Smooth muscle cell (in vitro differentiated cells): ENCODE measurements at regions not wholly inside any gene's neighbourhood (a gene's known extent, or its start where the extent isn't known, plus 50 kb on each side); places are given as distances from the start of the nearest gene placed in this dataset.

Experiments used
- DNase-seq: peaks from one replicate; lab custom pipeline; 2025; ENCODE audit not compliant: unreplicated experiment; lab: John Stamatoyannopoulos, UW
- H2AFZ ChIP-seq: fragments of 200-600 bp; sonication (generic); 2 replicates; pipeline ENCODE4 v1.6.0; 2016; ENCODE audit warnings: antibody characterized with exemption, low read depth, mild to moderate bottlenecking
- H3F3A ChIP-seq: fragments of 200-600 bp; sonication (generic); 2 replicates; pipeline ENCODE4 v1.6.0; 2017; ENCODE audit warnings: antibody characterized with exemption, low read depth
- H3K27ac ChIP-seq: fragments of 200-600 bp; sonication (generic); 2 replicates; pipeline ENCODE4 v1.5.1; 2016; ENCODE audit warnings: low read depth, mild to moderate bottlenecking
- H3K27me3 ChIP-seq: fragments of 200-600 bp; sonication (generic); 2 replicates; pipeline ENCODE4 v1.6.1; 2016; ENCODE audit warnings: low read depth, mild to moderate bottlenecking
- H3K36me3 ChIP-seq: fragments of 200-600 bp; sonication (generic); 2 replicates; pipeline ENCODE4 v1.5.1; 2016; ENCODE audit warnings: low read depth
- H3K4me1 ChIP-seq: fragments of 200-600 bp; sonication (generic); 2 replicates; pipeline ENCODE4 v1.5.1; 2016; ENCODE audit warnings: low read depth
- H3K4me2 ChIP-seq: fragments of 200-600 bp; sonication (generic); 2 replicates; pipeline ENCODE4 v1.6.0; 2016; ENCODE audit warnings: mild to moderate bottlenecking
- H3K4me3 ChIP-seq: fragments of 200-600 bp; sonication (generic); 2 replicates; pipeline ENCODE4 v1.5.1; 2016; ENCODE audit warnings: mild to moderate bottlenecking
- H3K79me2 ChIP-seq: fragments of 200-600 bp; sonication (generic); 2 replicates; pipeline ENCODE4 v1.6.0; 2016; ENCODE audit warnings: low read depth, mild to moderate bottlenecking
- H3K9ac ChIP-seq: fragments of 200-600 bp; sonication (generic); 2 replicates; pipeline ENCODE4 v1.6.0; 2016; ENCODE audit warnings: low read depth
- H3K9me3 ChIP-seq: fragments of 200-600 bp; sonication (generic); replicated peaks from 2 replicates; pipeline ENCODE4 v1.5.1; 2016; ENCODE audit warnings: low read depth
- H4K20me1 ChIP-seq: fragments of 200-600 bp; sonication (generic); 2 replicates; pipeline ENCODE4 v1.6.0; 2016; ENCODE audit warnings: low read depth
- WGBS: methylation state at CpG from one replicate; pipeline ENCODE4 v1.1.7; 2016; ENCODE audit warnings: low lambda C conversion rate; 5-methylcytosine and 5-hydroxymethylcytosine counted together
- TF ChIP-seq, protein P1 (sequence below): fragments of 200-600 bp; sonication (generic); IDR thresholded peaks from 2 replicates; pipeline ENCODE4 v1.5.1; 2017; ENCODE audit warnings: borderline replicate concordance, mild to moderate bottlenecking, antibody characterized with exemption; ENCODE audit not compliant: insufficient read depth, poor library complexity, severe bottlenecking

DNA sequence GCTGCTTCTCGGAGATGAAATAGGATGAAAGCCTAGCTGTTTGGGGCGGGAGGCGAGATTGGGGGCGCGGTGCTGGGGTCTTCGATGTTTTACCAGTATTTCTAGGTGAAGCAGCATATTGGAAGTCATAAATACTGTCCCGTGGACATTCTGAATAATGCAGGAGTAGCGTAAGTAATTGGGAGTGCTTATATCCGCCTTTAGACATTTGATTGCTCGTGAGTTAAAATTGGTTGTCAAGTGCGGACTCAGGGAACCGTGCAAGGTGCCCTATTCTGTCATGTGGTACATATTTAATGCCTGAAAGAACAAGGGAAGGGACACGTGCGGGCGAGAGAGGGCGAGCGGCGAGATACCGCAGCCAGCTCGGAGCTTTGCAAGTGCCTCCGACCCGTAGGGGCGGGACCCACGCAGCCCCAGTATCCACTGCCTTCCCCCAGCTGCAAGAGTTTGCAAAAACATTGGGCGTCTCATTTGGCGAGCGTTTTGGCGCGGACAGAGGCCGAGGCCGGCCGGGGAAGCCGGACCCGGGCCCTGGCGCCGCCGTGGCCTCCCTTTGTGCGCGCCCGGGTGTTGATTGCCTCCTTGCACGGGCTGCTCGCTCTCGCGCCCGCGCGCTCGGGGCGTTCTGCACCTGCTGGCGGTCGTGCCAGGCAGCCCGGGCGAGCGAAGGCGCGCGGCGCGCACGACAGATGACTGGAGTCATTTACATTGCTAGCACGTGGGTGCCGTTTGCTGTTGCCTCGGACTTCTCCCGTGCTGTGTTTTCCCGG is 849.8 kb upstream of the RBFOX1 start:
- H2AFZ ChIP-seq = no peak overlapping the region
- H4K20me1 ChIP-seq = no peaks in the 10 kb centered on the region
- no peaks in the 10 kb centered on the region for H3K4me1 ChIP-seq
- H3K4me2 ChIP-seq = no peak overlapping the region
- WGBS = 83% methylated on average over 63 of the region's 65 CpGs
- no peak for DNase-seq
- H3K9ac ChIP-seq = no peak overlapping the region
- H3K27ac ChIP-seq = no peak overlapping the region
- no peaks in the 10 kb centered on the region for H3F3A ChIP-seq
- no peaks in the 10 kb centered on the region for H3K79me2 ChIP-seq
- peaks cover 46% of the 10 kb centered on the region for H3K27me3 ChIP-seq
- no peaks in the 10 kb centered on the region for H3K9me3 ChIP-seq
- no peaks in the 10 kb centered on the region for H3K36me3 ChIP-seq
- TF ChIP-seq, protein P1, sequence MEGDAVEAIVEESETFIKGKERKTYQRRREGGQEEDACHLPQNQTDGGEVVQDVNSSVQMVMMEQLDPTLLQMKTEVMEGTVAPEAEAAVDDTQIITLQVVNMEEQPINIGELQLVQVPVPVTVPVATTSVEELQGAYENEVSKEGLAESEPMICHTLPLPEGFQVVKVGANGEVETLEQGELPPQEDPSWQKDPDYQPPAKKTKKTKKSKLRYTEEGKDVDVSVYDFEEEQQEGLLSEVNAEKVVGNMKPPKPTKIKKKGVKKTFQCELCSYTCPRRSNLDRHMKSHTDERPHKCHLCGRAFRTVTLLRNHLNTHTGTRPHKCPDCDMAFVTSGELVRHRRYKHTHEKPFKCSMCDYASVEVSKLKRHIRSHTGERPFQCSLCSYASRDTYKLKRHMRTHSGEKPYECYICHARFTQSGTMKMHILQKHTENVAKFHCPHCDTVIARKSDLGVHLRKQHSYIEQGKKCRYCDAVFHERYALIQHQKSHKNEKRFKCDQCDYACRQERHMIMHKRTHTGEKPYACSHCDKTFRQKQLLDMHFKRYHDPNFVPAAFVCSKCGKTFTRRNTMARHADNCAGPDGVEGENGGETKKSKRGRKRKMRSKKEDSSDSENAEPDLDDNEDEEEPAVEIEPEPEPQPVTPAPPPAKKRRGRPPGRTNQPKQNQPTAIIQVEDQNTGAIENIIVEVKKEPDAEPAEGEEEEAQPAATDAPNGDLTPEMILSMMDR = no peak
- H3K4me3 ChIP-seq = no peak overlapping the region

DNA sequence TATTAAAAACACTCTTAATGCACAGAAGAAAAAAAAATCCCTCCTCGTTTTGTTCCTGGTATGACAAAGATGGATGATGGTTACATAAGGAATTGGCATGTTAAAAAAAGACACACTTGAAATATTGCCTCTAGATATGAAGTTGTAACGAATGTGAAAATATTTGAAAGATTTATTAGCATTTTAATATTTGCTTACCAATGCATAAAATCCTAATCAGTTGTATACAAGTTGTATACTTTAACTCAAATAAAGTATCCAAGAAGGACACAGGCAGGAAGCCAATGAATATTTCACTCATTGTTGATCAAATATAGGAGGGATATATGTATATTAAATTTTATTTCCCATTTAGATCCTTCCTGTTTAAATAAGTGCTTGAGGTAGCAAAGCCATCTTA is 850.8 kb upstream of the RBFOX1 start:
- DNase-seq = no peak
- Histone ChIP-seq H3K4me3 (no peak overlapping the region), H3K9me3 (no peaks in the 10 kb centered on the region), H3K27me3 (peaks cover 46% of the 10 kb centered on the region), H4K20me1 (no peaks in the 10 kb centered on the region), H3K4me2 (no peak overlapping the region), H2AFZ (no peak overlapping the region), H3K9ac (no peak overlapping the region), H3K27ac (no peak overlapping the region), H3F3A (no peaks in the 10 kb centered on the region), H3K36me3 (no peaks in the 10 kb centered on the region), H3K4me1 (no peaks in the 10 kb centered on the region), H3K79me2 (no peaks in the 10 kb centered on the region)
- TF ChIP-seq, protein P1 = no peak
- 69% methylated on average over 2 of the region's 2 CpGs for WGBS

DNA sequence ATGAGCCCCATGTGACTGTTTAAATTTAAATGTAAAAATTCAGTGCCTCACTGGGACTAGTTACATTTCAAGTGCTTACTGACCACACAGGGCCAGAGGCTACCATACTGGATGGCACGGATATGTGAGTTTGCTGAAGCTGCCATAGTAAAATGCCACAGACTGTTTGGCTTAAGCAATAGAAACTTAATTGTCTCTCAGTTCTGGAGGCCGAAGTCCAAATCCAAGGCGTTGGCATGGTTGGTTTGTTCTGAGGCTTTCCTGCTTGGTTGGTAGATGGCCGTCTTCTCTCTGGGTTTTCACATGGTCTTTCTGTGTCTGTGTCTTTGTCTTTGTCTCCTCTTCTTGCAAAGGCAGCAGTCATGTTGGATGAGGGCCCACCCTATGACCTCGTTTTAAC is 878.9 kb upstream of the RBFOX1 start:
- H2AFZ ChIP-seq = no peak overlapping the region
- H4K20me1 ChIP-seq = no peaks in the 10 kb centered on the region
- H3F3A ChIP-seq = no peaks in the 10 kb centered on the region
- H3K79me2 ChIP-seq = no peaks in the 10 kb centered on the region
- H3K9me3 ChIP-seq = no peaks in the 10 kb centered on the region
- no peak overlapping the region for H3K4me2 ChIP-seq
- DNase-seq = no peak
- no peaks in the 10 kb centered on the region for H3K4me1 ChIP-seq
- WGBS = 83% methylated on average over 5 of the region's 5 CpGs
- TF ChIP-seq, protein P1 = no peak
- H3K27ac ChIP-seq = no peak overlapping the region
- H3K27me3 ChIP-seq = no peaks in the 10 kb centered on the region
- no peaks in the 10 kb centered on the region for H3K36me3 ChIP-seq
- no peak overlapping the region for H3K9ac ChIP-seq
- H3K4me3 ChIP-seq = no peak overlapping the region
